8988T (cell line): ENCODE measurements at regions not wholly inside any gene's neighbourhood (a gene's known extent, or its start where the extent isn't known, plus 50 kb on each side); places are given as distances from the start of the nearest gene placed in this dataset.
"Not testable (repeated sequence)": the region's sequence is repeated elsewhere in the genome, so short reads cannot be mapped to it uniquely, and the experiment has no call there.

Source experiments
- DNase-seq: peaks from one replicate; pipeline ENCODE4 v3.0.0; 2011

DNA sequence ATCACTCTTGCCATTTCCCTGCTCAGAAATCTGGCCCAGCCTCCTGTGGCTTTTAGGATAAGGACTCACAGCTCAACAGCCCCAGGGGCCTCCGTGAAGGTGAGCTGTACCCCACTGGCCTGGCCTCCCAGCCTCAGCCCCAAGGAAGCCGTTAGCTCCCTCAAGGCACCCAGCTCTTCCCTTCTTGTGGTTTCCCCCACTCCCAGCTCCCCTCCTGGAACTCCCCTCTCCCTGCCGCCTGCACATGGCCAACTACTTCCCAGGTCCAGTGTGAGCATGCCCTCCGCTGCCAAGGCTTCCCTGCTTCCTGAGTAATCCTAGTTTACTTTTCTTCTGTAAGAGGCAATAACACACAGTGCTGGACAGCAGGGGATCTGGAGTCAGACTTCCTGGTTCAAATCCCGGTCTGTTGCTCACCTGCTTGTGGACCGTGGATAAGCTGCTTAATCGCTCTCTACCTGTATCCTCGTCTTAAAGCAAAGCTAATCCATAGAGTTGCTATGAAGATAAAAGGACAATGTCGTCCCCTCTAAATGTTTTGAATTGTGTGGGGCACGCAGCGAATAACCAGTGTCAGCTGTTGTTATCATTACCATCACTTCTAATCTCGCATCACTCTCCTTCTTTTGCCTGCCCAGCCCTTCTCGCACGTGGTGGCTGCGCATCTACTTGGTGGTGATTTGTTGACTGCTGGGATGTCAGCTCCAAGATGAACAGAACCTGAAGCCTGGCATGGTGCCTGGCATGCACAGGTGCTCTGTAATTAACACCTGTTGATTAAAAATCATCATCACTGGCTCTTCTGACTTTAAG lies 86.6 kb downstream of the C5orf15 start:
- DNase-seq: no peak

DNA sequence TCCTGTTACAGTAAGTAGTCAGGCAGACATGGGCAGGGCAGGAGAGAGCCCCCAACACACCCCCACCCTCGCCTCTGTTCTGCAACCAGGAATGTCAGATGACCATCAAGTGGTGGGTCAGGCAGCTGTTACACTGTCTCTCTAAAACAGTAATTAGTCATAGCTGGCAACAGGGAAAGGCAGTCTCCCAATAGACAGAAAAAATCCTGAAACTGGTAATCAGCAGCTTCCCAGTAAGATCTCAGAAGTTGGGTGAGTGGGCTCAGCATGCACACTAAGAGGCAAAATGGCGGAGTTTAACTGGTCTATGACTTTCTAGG lies 90.2 kb downstream of the C5orf15 start:
- DNase-seq: no peak

DNA sequence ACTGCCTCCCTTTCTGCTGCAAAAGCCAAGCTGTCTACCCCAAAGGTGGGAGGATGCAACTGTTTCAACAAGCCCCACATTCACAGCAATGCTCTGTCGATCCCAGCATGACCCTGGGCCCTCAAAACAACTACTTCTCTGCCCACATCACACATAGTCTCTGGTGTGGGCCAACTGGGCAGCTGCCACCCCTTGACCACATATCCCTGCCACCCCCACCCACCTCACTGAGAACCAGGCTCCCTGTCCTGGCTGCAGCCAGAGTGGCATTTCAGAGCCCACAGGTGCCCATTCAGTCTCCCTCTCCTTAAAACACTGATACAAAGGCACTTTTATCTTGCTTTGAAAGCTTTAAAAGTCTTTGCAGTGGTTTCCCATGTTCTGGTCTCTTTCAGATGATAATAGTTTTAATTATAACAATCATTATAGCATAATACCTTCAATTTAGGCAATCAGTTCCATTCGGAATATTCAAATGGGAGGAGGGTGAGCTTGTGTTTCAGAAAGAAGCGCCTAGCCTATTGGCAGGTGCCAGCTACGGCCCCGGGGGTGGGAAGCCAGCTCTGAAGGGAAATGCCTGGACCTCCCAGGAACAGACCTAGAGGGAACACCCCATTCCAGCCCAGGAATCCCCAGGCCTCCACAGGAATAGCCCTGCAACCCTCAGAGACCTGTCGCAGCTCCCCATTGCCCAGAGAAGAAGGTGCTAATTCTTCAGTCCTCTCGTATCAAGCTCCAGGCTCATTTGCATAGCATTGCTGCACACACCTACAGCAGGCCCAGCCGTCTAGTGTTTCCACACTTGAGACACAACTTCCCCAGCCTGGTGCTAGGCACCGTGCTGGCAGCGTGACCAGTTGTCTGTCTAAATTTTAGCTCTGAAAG lies 90.8 kb downstream of the C5orf15 start:
- no peak for DNase-seq

GRCh38 chr5:133876266-133876665 lies 92.2 kb downstream of the C5orf15 start:
- DNase-seq: no peak

GRCh38 chr5:133875179-133875578 lies 93.2 kb downstream of the C5orf15 start:
- DNase-seq: no peak

GRCh38 chr5:133873449-133873848 lies 95.0 kb downstream of the C5orf15 start:
- DNase-seq: no peak

DNA sequence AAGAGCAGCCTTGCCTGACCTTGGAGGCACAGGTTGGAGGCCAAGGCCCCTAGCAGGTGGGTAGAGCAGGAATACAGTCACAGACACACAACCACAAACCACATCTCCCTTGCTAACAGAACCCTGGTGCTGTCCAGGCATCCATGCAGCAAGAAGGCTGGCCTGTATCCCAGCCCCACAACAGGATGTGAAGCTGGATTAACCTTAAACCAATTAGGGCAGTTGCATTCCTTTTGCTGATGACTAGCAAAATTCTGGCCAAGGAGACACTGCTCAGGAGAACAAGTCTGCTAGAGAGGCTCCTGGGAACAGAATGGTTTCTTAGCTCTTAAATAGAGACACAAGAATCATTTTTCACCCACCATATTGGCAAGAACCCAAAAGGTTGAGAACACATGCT lies 97.8 kb downstream of the C5orf15 start:
- no peak for DNase-seq

GRCh38 chr5:133869519-133870335 lies 98.7 kb downstream of the C5orf15 start:
- no peak for DNase-seq

GRCh38 chr5:133868946-133869518 lies 99.4 kb downstream of the C5orf15 start:
- DNase-seq: peak; percentile 56

GRCh38 chr5:133867851-133868545 lies 100.4 kb downstream of the C5orf15 start:
- no peak for DNase-seq

- no peak for DNase-seq
Observed at GRCh38 chr5:133867341-133867740, 101.1 kb downstream of the C5orf15 start.

DNA sequence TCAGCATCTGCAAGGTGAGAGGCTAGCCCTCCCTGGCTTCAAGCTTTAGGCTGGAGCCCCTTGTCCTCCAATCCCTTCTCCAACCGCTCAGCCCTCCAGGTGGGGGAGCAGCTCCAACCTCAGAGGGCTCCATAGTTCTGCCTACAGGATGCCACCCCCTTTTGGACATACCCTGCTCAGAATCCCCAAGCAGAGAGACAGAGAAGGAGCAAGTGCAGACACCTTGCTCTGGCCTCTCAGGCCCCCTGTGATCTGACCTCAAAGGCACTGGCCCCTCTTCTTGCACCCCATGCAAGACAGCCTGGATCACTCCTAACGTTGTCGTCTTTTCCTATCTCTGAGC lies 101.6 kb downstream of the C5orf15 start:
- no peak for DNase-seq

GRCh38 chr5:133866160-133866902 lies 102.1 kb downstream of the C5orf15 start:
- no peak for DNase-seq

GRCh38 chr5:133865113-133865512 lies 103.3 kb downstream of the C5orf15 start:
- DNase-seq: no peak

GRCh38 chr5:133864711-133865110 lies 103.7 kb downstream of the C5orf15 start:
- no peak for DNase-seq

DNA sequence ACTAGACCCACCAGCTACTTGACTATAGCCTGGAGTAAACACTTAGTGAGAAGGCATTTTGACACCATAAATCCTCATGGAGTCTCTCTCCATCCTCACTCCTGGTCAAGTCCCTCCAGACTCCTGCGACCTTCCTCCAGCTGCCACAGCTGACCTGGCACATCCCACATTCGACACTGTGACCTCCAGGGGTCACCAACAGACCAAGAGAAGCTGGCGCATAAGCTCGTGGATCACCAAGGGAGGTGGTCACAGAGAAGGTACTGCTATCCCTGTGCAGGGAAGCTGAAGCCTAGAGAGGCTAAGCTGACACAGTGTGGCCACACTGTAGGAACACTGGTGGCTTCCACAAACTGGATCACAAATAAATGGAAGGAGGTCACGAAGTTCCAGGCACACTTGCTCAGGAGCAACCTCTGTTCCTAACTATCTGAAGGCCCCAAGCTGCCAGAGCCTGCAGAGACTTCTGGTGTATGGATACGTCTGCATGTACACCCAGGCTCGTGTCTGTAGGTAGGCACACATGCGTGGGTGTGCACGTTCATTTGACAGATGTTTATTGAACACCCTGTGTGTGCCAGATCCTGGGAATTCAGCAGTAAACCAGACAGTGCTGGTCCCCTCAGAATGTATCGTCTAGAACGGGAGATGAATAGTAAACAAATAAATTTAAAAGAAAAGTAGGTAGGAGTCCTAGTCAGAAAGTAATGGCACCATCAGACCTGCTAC lies 104.4 kb downstream of the C5orf15 start:
- DNase-seq: no peak

DNA sequence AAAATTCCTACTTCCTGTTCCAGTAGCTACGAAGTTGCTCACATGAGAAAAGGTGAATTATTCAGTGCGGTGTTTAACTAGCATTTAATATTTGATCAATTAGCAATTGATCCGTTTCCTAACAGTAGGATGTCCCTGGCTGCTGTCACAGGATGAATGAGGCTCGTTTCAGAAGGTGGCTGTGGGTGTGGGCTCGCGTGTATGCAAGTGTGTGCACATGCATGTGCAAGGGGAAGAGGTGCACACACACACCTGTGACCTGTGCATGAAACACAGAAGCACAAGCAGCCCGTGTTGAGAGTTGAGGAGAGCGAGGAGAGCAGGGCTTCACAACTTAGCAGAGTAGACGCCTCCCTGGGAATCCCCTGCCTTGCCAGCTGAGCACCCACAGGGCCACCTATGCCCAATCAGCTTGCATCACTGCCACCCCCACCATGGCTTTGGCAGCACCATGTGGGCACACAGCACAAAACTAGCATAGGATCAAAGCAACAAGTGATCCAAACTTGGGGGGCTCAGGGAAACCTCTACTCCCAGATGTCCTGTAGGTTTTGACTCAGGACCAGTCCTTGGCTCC lies 107.2 kb downstream of the C5orf15 start:
- no peak for DNase-seq

GRCh38 chr5:133859073-133859472 lies 109.4 kb downstream of the C5orf15 start:
- no peak for DNase-seq

GRCh38 chr5:133857595-133858313 lies 110.7 kb downstream of the C5orf15 start:
- DNase-seq: not testable (repeated sequence)

- DNase-seq: no peak
Observed at GRCh38 chr5:133854554-133854953, 113.9 kb downstream of the C5orf15 start.
